Fibroblast of skin of abdomen (primary cell): ENCODE measurements at regions not wholly inside any gene's neighbourhood (a gene's known extent, or its start where the extent isn't known, plus 50 kb on each side); places are given as distances from the start of the nearest gene placed in this dataset.
"Not testable (repeated sequence)": the region's sequence is repeated elsewhere in the genome, so short reads cannot be mapped to it uniquely, and the experiment has no call there.

ENCODE experiments used
- DNase-seq: peaks from one replicate; pipeline ENCODE4 v3.0.0-alpha.2; 2013

GRCh38 chr14:41062826-41063225 is 543.9 kb upstream of the LRFN5 start:
- no peak for DNase-seq

DNA sequence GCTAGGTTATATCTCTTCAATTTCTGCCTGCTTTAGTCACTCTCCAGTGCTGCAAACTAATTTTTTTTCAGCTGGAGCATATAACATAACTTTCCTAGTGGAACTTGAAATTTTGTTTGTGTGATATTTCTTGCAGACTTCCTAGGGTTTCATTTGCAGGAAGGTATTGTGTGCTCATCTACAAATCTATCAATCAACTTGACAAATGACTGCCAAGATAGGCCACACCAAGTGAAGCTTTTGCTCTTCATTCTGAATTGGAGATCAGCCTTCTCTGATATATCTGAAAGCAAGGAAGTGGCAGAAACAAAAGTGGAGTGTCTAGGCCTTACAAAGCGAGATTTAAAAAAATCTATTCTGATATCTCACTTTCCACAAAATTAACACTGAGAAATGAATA is 551.1 kb upstream of the LRFN5 start:
- no peak for DNase-seq

- DNase-seq = no peak
Observed at GRCh38 chr14:41051801-41052200, 554.9 kb upstream of the LRFN5 start.

DNA sequence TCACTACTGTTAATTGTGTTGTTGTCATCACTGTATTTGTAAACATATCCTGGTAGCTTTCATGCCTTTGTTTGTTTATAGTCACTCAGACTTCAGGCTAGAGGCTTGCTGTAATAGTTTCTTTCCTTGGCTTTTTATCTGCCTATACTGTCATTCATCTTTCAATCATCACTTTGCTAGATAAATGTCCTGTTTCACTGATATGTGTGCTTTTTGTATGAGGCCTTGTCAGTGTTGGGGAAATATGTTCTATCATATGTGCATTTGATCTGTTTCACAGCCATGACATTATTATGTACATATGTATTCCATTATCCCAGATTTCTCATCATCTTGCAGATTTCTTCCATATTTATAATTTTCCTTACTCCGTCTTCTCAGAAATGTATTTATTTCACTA is 558.9 kb upstream of the LRFN5 start:
- DNase-seq = no peak

DNA sequence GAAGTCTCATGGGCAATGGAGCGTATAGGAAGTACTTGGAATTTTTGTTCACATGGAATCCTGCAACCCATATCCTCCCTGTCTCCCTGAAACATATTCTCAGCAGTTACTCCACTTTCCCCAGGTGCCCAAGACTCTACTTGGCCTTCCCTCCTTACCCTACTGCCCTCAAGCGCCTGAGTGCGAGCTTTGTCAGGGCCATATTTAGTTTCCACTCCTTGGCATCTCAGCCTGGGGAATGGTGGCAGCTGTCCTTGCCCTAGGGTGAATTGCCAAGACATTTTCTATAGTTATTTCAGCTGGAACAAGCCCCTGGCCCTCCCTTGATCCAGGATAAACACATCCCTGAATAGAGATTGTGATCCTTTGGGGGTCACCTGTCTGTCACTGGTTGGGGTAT is 569.3 kb upstream of the LRFN5 start:
- DNase-seq = no peak

DNA sequence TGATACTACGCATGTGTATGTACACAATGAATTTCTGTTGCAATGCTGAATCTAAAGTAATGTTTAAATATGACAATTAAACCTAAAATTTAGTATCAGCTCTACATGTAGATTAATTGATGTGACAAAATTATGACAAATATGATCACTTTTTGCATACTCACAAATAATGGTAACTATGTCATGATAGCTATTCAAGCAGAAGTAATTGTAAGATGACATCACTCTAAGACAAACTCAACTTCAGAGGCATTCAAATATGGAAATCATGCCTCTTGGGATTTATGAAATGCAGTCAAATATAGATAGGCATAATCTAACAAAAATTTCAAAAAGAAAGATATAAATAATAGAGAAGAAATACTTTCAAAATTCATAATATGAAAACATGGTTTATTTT is 571.7 kb upstream of the LRFN5 start:
- no peak for DNase-seq

DNA sequence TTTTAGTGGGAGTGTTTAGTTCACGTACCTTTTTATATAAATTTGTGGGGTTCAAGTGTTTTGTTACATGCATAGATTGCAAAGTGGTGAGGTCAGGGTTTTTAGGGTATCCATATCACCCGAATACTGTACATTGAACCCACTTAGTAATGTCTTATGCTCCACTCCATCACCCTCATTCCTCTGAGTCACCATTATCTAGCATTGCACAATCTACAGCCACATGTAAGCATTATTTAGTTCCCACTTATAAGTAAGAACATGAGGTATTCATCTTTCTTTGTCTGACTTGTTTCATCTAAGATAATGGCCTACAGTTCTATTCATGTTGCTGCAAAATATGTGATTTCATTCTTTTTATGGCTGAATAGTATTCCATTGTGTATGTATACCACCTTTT is 583.7 kb upstream of the LRFN5 start:
- DNase-seq = peak; percentile 0

- no peak for DNase-seq
Observed at GRCh38 chr14:41016213-41016612, 590.5 kb upstream of the LRFN5 start.

GRCh38 chr14:41000350-41000749 is 606.3 kb upstream of the LRFN5 start:
- DNase-seq = no peak

GRCh38 chr14:40989260-40989659 is 617.4 kb upstream of the LRFN5 start:
- no peak for DNase-seq

GRCh38 chr14:40987481-40987880 is 619.2 kb upstream of the LRFN5 start:
- no peak for DNase-seq

DNA sequence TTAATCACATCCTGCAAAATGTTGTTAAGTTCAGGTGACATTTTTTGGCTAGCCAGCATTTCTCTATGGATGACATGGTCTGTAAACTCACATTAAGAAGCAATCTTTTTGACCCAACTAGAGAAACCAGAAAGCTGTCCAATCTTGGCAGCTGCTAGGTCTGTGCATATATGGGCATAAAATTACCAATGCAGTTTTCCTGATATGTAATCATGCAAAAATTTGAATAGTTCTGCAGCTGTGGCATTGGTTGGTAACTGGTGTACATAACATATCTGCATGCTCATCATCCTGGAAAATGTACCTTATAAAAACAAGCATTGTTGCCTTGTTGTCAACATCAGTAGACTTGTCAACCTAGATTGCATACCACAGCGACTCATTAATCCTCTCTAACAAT is 620.0 kb upstream of the LRFN5 start:
- DNase-seq = no peak

DNA sequence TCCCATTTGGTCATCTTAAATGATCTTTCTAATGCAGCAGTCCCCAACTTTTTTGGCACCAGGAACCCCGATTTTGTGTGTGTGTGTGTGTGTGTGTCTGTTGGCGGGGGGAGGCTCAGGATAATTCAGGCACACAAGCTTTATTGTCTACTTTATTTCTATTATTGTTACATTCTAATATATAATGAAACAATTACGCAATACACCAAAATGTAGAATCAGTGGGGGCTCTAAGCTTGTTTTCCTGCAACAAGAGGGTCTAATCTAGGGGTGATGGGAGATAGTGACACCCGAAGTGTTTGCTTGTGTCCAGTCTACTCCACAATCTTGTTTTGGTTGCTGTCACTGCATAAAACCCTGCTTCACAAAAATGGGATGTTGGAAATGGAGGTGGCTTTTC is 621.1 kb upstream of the LRFN5 start:
- no peak for DNase-seq

GRCh38 chr14:40983604-40984003 is 623.1 kb upstream of the LRFN5 start:
- no peak for DNase-seq

- DNase-seq = no peak
Observed at GRCh38 chr14:40981247-40981646, 625.4 kb upstream of the LRFN5 start.

- DNase-seq = not testable (repeated sequence)
Observed at GRCh38 chr14:40960257-40960656, 646.4 kb upstream of the LRFN5 start.

DNA sequence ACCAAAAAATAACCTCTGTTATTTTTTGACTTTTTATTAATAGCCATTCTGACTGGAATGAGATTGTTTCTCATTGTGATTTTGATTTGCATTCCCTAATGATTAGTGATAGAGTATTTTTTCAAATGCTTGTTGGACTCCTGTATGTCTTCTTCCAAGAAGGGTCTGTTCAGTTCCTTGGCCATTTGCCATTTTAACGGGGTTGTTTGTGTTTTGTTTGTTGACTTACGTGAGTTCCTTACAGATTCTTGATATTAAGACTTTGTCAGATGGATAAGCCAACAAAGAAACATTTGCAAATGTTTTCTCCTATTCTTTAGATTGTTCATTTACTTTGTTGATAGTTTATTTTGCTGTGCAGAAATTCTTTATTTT is 651.6 kb upstream of the LRFN5 start:
- DNase-seq = no peak

DNA sequence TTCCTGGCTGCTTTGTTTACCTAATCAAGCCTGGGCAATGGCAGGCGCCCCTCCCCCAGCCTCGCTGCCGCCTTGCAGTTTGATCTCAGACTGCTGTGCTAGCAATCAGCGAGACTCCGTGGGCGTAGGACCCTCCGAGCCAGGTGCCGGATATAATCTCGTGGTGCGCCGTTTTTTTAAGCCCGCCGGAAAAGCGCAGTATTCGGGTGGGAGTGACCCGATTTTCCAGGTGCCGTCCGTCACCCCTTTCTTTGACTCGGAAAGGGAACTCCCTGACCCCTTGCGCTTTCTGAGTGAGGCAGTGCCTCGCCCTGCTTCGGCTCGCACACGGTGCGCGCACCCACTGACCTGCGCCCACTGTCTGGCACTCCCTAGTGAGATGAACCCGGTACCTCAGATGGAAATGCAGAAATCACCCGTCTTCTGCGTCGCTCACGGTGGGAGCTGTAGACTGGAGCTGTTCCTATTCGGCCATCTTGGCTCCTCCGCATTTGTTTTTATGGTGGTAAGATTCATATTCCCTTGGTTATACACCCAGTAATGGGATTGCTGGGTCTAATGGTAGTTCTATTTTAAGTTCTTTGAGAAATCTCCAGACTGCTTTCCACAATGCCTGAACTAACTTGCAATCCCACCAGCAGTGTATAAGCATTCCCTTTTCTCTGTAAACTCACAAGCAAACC is 652.1 kb upstream of the LRFN5 start:
- DNase-seq = not testable (repeated sequence)

- no peak for DNase-seq
Observed at GRCh38 chr14:40944521-40944920, 662.2 kb upstream of the LRFN5 start.

- DNase-seq = no peak
Observed at GRCh38 chr14:40936861-40937260, 669.8 kb upstream of the LRFN5 start.

- no peak for DNase-seq
Observed at GRCh38 chr14:40920380-40920779, 686.3 kb upstream of the LRFN5 start.

DNA sequence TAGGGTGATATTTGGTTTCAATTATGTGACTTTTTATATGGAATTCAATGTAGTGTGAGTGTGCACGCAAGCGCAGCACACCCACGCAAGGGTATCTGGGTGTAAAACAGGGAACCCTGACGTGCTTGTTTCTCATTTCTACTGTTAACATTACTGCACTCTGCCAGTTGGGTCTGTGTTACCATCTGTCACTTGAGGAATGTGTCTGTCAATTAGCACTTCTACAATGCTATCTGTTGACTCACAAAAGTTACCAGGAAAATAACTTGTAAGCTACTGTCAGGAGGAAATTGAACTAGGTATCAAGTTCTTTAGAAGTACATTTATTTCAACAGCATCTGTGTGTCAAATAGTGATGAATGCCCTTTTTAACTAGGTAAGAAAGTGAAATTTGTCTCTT is 695.5 kb upstream of the LRFN5 start:
- no peak for DNase-seq

- no peak for DNase-seq
Observed at GRCh38 chr14:40909906-40910305, 696.8 kb upstream of the LRFN5 start.

- DNase-seq = no peak
Observed at GRCh38 chr14:40903709-40904108, 703.0 kb upstream of the LRFN5 start.

DNA sequence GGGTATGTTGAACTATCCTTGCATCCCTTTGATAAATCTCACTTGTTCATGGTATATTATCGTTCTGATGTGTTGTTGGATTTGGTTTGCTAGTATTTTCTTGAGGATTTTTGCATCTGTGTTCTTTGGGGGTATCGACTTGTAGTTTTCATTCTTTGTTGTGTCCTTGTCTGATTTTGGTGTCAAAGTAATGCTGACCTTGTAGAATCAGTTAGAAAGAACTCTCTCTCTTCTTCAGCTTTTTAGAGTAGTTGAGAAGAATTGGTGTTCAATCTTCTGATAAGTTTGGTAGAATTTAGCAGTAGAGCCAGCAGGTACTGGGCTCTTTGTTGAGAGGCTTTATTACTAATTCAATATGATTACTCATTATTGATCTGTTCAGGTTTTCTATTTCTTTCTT is 707.2 kb upstream of the LRFN5 start:
- DNase-seq = no peak
